Activated gamma-delta T cell treated with Interleukin-2 at 50 U/mL for 16 hours (primary cell): ENCODE measurements at regions not wholly inside any gene's neighbourhood (a gene's known extent, or its start where the extent isn't known, plus 50 kb on each side); places are given as distances from the start of the nearest gene placed in this dataset.

Source experiments
- DNase-seq: peaks from one replicate; pipeline ENCODE4 v3.0.0-alpha.2; 2020

DNA sequence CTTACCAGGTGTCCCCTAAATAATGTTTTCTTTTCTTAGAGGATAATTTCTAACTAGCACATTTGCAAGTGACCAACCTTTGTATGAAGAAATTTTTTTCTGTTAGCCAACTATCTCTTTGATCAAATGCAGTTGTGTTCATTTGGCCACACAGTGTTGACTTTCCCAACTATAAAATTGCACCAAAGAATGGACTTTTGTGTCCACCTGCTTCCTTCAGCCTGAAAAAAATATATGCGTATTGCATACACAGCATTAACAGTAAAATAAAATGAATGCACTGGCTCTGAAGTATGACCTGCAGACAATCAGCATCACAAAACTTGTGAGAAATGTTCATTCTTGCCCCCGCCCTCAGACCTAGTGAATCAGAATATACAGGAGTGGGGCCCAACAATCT, 342.0 kb downstream of the SEC23A start:
- no peak for DNase-seq

- DNase-seq, result no peak
These were observed 344.4 kb downstream of the SEC23A start for GRCh38 chr14:38758661-38759060.

DNA sequence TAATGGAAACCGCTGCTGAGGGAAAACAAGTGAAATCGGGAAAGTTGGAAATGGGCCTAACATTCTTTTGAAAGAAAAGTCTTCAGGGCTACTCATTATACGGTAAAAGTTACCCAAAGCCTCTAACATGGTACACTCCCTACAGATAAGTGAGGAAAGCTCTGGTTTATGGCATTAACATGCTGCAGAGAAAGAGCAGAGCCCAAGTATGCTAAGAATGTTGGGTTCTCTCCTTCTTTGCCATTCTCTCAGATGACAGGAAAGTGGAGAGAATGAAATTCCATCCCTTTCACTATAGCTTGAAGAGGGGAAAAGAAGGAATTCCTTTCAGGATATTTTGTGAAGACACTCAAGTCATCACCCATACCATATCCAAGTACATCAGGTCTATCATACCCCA, 348.0 kb downstream of the SEC23A start:
- DNase-seq, result no peak

DNA sequence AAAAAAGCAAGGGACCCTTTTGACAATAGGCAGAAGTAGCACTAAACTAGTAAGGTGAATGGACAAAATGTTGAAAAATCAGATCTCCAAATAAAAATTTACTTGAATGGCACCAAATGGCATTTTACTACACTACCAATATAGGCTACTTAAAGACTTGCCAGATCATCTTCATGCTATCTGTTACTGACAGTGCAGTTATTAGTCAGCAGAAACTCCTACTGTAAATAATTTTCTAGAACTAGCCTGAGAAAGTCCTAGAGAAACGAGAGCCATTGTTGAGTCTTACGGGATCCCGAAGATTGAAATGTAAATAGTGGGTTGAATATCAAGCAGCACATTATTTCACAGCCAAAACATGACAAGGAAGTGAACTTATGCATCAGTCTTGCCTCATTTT, 350.3 kb downstream of the SEC23A start:
- DNase-seq, result no peak

GRCh38 chr14:38752341-38752740, 350.7 kb downstream of the SEC23A start:
- DNase-seq, result no peak

- DNase-seq, result no peak
These were observed 351.6 kb downstream of the SEC23A start for GRCh38 chr14:38751459-38751858.

DNA sequence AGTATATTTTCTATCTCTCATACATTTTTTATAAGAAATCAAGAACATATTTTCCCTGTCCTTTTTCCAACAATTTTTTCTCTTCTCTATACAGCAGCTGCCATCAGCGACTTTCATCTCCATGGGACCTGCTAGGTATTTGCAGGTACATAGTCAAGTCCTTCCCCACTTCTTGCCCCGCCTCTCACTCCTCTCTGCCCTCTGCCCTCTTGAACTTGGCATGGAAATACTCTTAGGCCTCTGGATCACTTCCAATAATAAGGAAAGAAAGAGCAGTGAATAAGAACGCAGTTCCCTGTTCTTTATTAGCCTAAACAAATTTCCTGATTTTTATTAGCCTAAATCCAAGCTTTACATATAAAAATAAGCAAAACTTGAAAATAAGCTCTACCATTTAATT, 353.1 kb downstream of the SEC23A start:
- no peak for DNase-seq

GRCh38 chr14:38745861-38746260, 357.2 kb downstream of the SEC23A start:
- DNase-seq, result no peak

DNA sequence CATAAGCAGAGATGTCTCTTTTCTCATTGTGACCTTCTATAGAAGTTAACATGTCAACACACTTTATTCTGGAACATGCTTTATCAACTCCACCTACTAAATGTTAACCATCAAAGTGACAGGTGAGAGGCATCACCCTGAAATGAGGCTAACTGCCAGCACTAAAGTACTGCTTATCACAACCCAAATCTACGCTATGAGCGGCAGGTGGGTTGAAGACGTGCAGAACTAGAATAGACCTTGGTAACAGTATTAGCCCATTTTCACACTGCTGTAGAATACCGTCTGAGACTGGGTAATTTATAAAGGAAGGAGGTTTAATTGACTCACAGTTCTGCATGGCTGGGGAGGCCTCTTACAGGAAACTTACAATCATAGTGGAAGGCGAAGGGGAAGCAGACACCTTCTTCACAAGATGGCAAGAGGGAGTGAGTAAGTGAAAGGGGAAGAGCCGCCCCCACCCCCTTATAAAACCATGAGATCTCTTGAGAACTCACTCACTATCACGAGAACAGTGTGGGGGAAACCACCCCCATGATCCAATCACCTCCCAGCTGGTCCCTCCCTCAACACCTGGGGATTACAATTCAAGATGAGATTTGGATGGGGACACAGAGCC, 359.0 kb downstream of the SEC23A start:
- no peak for DNase-seq

- DNase-seq, result no peak
These were observed 365.2 kb downstream of the SEC23A start for GRCh38 chr14:38737686-38738407.

DNA sequence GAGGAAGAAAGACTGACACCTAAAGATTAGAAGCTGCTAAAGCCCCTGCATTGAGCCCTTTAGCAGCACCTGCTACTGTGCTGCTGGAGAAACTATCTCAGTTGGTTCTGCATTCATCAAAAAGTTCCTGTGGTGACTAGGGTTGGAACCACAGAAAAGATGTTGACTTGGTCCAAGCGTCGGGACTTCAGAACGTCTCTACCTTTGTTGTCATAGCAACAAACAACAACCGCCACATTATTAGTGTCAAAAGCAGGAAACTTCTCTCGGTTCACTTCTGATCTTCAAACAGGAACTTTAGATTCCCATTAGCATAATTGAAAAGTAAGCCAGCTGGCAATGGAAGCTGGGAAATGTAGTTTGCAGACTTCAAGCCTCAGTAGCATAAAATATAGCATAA, 368.0 kb downstream of the SEC23A start:
- DNase-seq, result no peak

DNA sequence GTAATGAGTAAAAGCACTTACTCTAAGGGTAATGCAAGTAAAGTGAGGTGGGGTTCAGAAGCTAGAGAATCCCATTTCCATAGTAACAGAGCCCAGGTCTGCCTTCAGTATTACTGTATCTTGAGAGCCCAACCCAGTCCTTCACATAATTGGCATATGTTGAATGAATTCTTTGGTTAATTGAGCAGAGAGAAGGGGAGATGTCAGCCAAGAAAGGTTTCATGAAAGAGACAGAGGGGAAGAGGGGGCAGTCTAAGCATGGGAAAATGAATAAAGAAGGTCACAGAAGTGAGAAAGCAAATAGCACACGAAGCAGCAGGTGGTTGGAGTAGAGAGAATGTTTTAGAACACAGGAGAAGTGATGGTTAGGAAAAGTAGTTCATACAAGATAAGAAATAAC, 371.1 kb downstream of the SEC23A start:
- DNase-seq, result no peak

GRCh38 chr14:38730420-38730819, 372.6 kb downstream of the SEC23A start:
- DNase-seq, result no peak

GRCh38 chr14:38727731-38728130, 375.3 kb downstream of the SEC23A start:
- no peak for DNase-seq

GRCh38 chr14:38724621-38725020, 378.4 kb downstream of the SEC23A start:
- no peak for DNase-seq

DNA sequence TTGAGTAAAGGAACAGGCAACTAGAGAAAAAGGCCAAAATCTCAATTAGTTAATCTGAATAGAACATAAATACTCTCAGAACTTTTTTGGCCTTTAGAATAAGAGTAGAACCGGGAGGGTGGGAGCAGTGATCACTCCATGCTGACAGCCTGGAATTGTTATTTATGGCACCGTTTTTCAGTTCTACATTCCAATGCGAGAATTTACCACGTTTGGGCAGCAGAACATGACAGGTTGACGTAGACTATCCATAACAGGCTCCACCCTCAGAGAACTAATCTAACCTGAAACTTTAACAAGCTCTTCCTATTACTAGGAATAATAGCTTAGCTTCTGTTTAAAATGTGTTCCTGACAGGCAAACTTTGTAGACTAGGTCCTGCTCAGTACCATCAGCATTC, 379.1 kb downstream of the SEC23A start:
- no peak for DNase-seq

GRCh38 chr14:38723277-38723676, 379.8 kb downstream of the SEC23A start:
- DNase-seq, result no peak

GRCh38 chr14:38721822-38722431, 381.1 kb downstream of the SEC23A start:
- no peak for DNase-seq

- no peak for DNase-seq
These were observed 384.5 kb downstream of the SEC23A start for GRCh38 chr14:38718519-38718918.

- no peak for DNase-seq
These were observed 386.1 kb downstream of the SEC23A start for GRCh38 chr14:38716926-38717325.

DNA sequence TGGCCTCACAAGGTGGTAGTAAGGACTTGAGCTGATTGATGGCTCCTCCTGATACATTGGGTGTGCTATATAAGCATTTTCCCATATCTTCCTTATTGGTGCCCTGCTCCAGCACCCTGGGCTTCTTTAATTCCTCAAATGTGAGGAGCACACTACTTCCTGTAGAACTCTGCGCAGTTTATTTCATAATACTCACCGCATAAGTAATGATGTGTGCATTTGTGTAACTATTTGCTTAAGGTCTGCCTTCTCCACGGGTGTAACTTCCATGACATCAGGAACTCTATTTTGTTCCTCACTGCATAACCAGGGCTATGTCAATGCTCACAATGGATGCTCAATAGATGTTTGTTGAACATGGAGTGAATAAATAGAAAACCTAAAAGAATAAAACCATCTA, 392.2 kb downstream of the SEC23A start:
- no peak for DNase-seq

DNA sequence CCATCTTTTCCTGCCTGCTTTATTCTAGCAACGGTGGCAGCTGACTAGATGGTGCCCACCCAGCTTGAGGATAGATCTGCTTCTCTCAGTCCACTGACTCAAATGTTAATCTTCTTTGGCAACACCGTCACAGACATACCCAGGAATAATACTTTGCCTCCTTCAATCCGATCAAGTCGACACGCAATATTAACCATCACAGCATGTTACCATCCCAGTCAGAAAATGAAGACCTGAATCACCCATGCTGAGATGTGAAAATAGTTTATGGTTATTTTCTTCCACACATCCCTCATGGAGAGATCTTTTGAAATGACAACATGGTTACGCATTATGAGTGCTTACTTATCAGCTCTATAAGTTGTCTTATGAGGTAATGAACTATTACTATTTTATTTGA, 392.8 kb downstream of the SEC23A start:
- DNase-seq, result no peak

- no peak for DNase-seq
These were observed 397.8 kb downstream of the SEC23A start for GRCh38 chr14:38705220-38705619.

GRCh38 chr14:38704220-38704619, 398.8 kb downstream of the SEC23A start:
- no peak for DNase-seq

DNA sequence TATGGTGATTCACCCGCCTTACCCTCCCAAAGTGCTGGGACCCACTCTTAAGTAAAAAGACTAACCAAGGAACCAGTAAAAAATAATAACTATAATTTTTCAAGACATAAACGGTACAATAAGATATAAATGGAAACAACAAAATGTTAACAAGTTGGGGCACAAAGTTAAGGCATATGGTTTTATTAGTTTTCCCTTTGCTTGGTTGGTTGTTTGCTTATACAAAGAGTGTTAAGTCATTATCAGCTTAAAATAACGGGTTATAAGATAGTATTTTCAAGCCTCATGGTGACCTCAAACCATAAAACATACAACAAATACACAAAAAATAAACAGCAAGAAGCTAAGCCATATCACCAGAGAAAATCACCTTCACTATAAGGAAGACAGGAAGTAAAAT, 406.1 kb downstream of the SEC23A start:
- DNase-seq, result no peak
